Activated CD4-positive, alpha-beta T cell treated with anti-CD3 and anti-CD28 coated beads, Interleukin-2, amount 50 U/mL, for 24 hours (primary cell): ENCODE measurements at regions not wholly inside any gene's neighbourhood (a gene's known extent, or its start where the extent isn't known, plus 50 kb on each side); places are given as distances from the start of the nearest gene placed in this dataset.

Experiments
- DNase-seq, 2 donors: peaks; one replicate each; pipeline ENCODE4 v3.0.0-alpha.2; 2020; ENCODE audit warnings: low read depth in 1 of 2, low spot score in 1 of 2

- no peak for DNase-seq
Measured at GRCh38 chrX:9087271-9088040, 53.5 kb upstream of the FAM9B start.

GRCh38 chrX:9088896-9089295, 55.0 kb upstream of the FAM9B start:
- DNase-seq = no peak

- no peak for DNase-seq
Measured at GRCh38 chrX:9090766-9091165, 56.8 kb upstream of the FAM9B start.

- DNase-seq = no peak
Measured at GRCh38 chrX:9091258-9091657, 57.3 kb upstream of the FAM9B start.

- DNase-seq = no peak
Measured at GRCh38 chrX:9102956-9103355, 69.0 kb upstream of the FAM9B start.

- no peak for DNase-seq
Measured at GRCh38 chrX:9108054-9108453, 74.1 kb upstream of the FAM9B start.

GRCh38 chrX:9110808-9111207, 76.9 kb upstream of the FAM9B start:
- DNase-seq = no peak

GRCh38 chrX:9114245-9114644, 80.3 kb upstream of the FAM9B start:
- DNase-seq = no peak

GRCh38 chrX:9117851-9118250, 83.9 kb upstream of the FAM9B start:
- no peak for DNase-seq

- no peak for DNase-seq
Measured at GRCh38 chrX:9122519-9123245, 88.8 kb upstream of the FAM9B start.

- no peak for DNase-seq
Measured at GRCh38 chrX:9127986-9128385, 94.1 kb upstream of the FAM9B start.

- DNase-seq = no peak
Measured at GRCh38 chrX:9130031-9130430, 96.1 kb upstream of the FAM9B start.

GRCh38 chrX:9131066-9131465, 97.1 kb upstream of the FAM9B start:
- DNase-seq = peak in 1 of 2 donors; percentile 25

GRCh38 chrX:9132036-9132638, 98.2 kb upstream of the FAM9B start:
- no peak for DNase-seq

GRCh38 chrX:9133426-9133825, 99.5 kb upstream of the FAM9B start:
- no peak for DNase-seq

GRCh38 chrX:9134366-9134765, 100.4 kb upstream of the FAM9B start:
- no peak for DNase-seq

- no peak for DNase-seq
Measured at GRCh38 chrX:9135901-9136510, 102.1 kb upstream of the FAM9B start.

- DNase-seq = no peak
Measured at GRCh38 chrX:9137152-9137551, 103.2 kb upstream of the FAM9B start.

- DNase-seq = no peak
Measured at GRCh38 chrX:9141496-9141895, 107.6 kb upstream of the FAM9B start.

- DNase-seq = no peak
Measured at GRCh38 chrX:9144701-9145241, 110.8 kb upstream of the FAM9B start.

GRCh38 chrX:9146657-9147056, 112.7 kb upstream of the FAM9B start:
- DNase-seq = no peak

- no peak for DNase-seq
Measured at GRCh38 chrX:9147086-9147485, 113.2 kb upstream of the FAM9B start.
